Myocyte (in vitro differentiated cells): ENCODE measurements at regions not wholly inside any gene's neighbourhood (a gene's known extent, or its start where the extent isn't known, plus 50 kb on each side); places are given as distances from the start of the nearest gene placed in this dataset.
A peak's percentile ranks its signal among the peaks of the same experiment; 100 is the strongest.

Experiments used
- DNase-seq: peaks from one replicate; pipeline ENCODE4 v3.0.0-alpha.2; 2012; ENCODE audit warnings: low read depth

DNA sequence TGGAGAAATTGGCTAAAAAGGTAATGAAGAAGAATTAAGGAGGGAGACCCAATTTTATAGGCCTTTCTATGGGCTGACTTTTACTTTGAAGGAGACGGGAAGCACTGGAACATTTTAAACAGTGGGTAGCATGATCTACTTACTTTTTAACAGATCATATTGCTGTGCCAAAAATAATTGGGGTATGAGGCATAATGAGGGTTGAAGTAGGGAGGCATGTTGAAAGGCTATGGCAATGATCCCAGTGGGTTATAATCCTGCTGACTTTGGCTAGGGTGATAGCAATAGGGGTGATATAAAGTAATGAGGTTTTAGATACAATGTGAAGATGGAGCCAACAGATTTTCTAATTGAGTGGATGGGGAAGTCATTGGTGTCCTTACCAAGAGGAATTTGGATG, 73.2 kb downstream of the GPR37 start:
- DNase-seq, result no peak

GRCh38 chr7:124690840-124691239, 74.8 kb downstream of the GPR37 start:
- no peak for DNase-seq

- DNase-seq, result no peak
Measured at GRCh38 chr7:124689931-124690330, 75.7 kb downstream of the GPR37 start.

DNA sequence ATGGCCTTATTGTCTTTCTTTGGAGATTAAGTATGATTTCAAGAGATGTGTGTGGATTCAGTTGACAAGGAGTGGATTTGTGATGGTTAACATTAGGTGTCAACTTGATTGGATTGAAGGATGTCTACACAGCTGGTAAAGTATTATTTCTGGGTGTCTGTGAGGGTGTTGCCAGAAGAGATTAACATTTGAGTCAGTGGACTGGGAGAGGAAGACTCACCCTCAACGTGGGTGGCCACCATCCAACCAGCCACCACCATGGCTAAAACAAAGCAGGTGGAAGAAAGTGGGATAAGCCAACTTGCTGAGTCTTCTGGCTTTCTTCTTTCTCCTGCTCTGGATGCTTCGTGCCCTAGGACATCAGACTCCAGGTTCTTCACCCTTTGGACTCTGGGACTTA, 76.1 kb downstream of the GPR37 start:
- DNase-seq, result peak; percentile 8

- peak; percentile 43 for DNase-seq
Measured at GRCh38 chr7:124688991-124689390, 76.6 kb downstream of the GPR37 start.

GRCh38 chr7:124686543-124687171, 78.9 kb downstream of the GPR37 start:
- no peak for DNase-seq

GRCh38 chr7:124681946-124682345, 83.6 kb downstream of the GPR37 start:
- no peak for DNase-seq

GRCh38 chr7:124680304-124680703, 85.3 kb downstream of the GPR37 start:
- DNase-seq, result no peak

GRCh38 chr7:124679586-124680225, 85.9 kb downstream of the GPR37 start:
- no peak for DNase-seq

GRCh38 chr7:124679146-124679545, 86.4 kb downstream of the GPR37 start:
- DNase-seq, result no peak

DNA sequence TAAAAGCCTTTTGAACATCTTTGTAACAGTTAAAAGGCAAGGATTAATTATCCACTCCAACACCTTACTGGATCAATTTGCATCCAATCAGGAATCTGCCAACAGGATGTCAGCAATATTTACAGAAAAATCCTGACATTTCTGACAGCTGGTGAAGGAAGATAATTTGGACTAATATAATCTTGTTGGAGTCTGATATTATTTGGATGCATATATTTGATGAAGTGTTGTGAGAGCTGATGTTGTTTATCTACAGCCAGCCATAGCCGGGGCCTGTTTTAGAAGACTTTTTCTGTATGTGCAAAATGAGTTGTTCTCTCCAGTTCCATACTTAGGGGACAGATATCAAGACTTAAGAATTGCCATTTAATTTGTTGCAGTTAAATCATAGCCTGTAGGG, 91.1 kb downstream of the GPR37 start:
- DNase-seq, result no peak

DNA sequence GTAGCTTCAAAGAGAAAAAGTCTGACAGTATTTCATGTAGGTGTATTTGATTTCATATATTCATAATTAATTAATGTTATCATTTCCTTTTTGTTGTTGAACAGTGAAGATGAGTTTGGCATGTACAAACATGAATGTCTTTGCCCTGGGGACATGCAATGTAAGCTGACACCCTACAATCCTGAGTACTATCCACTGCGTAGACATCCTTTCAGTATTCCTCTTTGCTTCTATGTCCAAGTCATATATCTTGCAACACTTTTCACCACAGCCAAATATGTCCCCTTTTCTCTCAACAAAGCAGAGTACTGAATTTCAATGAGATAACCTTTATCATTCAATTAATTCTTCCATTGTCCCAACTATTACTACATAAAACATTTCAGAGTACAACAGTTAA, 93.6 kb downstream of the GPR37 start:
- no peak for DNase-seq

DNA sequence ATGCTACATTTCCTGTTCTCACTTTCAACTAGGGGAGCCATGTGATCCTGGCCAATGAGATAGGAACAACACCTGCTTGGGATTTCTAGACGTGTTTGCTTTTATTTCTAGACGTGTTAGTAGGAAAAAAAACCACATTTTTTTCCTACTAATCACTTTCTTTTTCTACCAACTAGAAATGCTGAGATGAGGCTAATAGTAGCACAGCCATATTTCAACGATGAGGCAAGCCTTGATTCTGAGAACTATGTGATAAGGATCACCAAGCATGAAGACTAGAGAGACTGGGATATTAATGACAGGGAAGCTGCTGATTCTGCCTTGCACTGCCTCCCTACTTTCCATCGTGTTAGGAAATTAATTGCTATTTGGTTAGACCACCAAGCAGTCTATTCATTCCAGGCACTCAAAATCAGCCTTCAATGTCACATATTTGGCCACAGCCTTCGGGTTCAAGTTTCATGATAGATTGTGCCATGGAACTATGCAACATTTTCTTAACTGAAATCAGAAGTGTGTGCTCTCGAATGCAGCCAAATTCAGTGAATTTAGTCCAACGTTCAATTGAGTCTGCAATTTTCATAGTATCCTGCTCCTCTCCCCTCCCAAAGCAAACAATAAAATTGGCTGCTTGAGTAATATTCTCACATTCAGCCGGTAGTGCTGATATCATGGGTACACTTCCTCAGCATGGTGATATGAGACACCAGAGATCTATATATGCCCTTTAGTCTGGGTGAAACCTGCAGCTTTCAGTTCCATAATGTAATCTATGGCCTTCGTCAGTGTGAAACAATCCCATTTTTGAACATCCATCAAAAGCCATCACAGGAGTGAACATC, 98.1 kb downstream of the GPR37 start:
- DNase-seq, result no peak

GRCh38 chr7:124662937-124663336, 102.7 kb downstream of the GPR37 start:
- no peak for DNase-seq

DNA sequence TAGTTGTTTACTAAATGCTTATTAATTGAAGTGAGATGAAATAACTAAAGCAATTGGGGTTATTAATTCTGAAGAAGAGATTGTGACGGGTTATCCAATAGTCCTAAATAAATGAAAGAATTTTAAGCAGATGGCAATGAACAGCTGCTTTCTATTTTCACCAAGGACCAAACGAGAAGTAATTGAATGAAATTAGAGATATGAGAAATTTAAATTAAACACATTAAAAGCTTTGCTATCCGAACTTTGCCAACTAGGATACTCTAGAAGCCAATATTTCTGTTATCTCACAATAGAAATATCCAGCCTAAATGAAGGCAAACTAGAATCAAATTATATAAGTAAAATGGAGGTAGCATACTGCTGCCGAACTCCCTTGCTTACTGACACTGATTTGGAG, 103.2 kb downstream of the GPR37 start:
- no peak for DNase-seq

GRCh38 chr7:124655990-124656389, 109.6 kb downstream of the GPR37 start:
- no peak for DNase-seq

DNA sequence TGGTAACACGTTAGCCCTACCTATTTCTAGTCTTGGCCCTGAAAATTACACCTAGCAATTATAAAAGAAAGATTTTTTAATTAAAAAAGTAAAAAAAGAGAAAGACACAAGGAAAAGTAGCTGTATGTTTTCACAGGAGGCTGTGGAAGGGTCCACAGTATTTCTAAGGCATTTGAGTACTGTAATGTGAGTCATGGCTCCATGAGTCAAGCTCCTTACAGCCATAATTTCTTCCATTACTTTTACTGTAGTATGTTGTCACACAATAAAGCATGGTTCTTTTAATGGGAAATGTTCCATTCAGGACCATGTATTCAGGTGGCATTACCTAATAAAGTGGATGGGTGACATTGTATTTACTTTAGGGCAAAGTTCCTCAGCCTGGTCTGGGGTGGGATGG, 113.4 kb downstream of the GPR37 start:
- no peak for DNase-seq

GRCh38 chr7:124651136-124651535, 114.5 kb downstream of the GPR37 start:
- no peak for DNase-seq

GRCh38 chr7:124649397-124650014, 116.1 kb downstream of the GPR37 start:
- no peak for DNase-seq

DNA sequence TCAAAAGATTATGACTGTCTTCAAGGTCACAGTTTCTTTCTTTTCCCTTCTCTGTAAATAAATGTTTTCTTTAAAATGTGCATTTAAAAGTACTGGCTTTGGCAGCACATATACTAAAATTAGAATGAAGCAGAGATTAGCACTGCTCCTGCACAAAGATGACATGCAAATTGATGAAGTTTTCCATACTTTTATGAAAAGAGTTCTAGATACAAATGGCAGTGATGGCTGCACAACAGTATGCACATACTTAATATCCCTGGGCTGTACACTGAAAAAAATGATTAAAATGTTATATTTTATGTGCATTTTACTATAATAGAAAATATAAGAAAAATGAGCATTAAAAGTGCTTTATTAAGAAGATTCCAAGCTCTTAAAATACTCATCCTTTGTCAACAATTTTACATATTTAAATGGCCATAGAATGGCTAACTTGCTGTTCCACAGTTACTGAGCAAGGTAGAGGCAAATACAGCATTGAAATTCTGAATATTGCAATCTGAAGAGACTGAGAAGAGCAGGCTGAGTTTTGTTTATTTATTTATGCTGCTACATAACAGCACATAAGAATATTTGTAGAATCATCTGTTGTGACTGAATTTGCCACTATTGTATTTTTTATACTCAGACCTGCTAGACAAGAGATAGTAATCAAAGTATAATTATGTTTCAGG, 117.8 kb downstream of the GPR37 start:
- DNase-seq, result no peak

GRCh38 chr7:124645704-124646103, 119.9 kb downstream of the GPR37 start:
- DNase-seq, result no peak
